MCF 10A (cell line): ENCODE measurements at regions not wholly inside any gene's neighbourhood (a gene's known extent, or its start where the extent isn't known, plus 50 kb on each side); places are given as distances from the start of the nearest gene placed in this dataset.

ENCODE experiments used
- BruUV-seq: library from RNA; stranded (reverse); fragments of 400-500 nt; replicated peaks from 2 replicates; lab custom pipeline; 2021; lab: Mats Ljungman, UMichigan
- CTCF ChIA-PET: fragments of 300-600 bp; sonication (Branson Sonifier 250); formaldehyde crosslinking; extraction: SDS; loops from one replicate; lab custom pipeline; 2021; ENCODE audit warnings: antibody characterized with exemption, inconsistent platforms; lab: Yijun Ruan, JAX
- POLR2A ChIA-PET: fragments of 300-600, 350-650 bp; sonication (Branson Sonifier 250); formaldehyde crosslinking; extraction: SDS; loops from one replicate; lab custom pipeline; 2020; ENCODE audit warnings: antibody characterized with exemption, inconsistent platforms; lab: Yijun Ruan, JAX
- DNase-seq: peaks from one replicate; pipeline ENCODE4 v3.0.0-alpha.2; 2018; ENCODE audit not compliant: unreplicated experiment
- H3K27ac Mint-ChIP-seq: one replicate; pipeline ENCODE4 v1.8.0; 2022; ENCODE audit warnings: mild to moderate bottlenecking, low read depth, mixed read lengths; ENCODE audit not compliant: unreplicated experiment
- H3K27me3 Mint-ChIP-seq: one replicate; pipeline ENCODE4 v1.8.0; 2022; ENCODE audit warnings: mixed read lengths; ENCODE audit not compliant: insufficient read depth, unreplicated experiment
- H3K36me3 Mint-ChIP-seq: one replicate; pipeline ENCODE4 v1.8.0; 2022; ENCODE audit warnings: mild to moderate bottlenecking, moderate library complexity, mixed read lengths; ENCODE audit not compliant: insufficient read depth, unreplicated experiment
- H3K4me1 Mint-ChIP-seq: one replicate; pipeline ENCODE4 v1.8.0; 2022; ENCODE audit warnings: mixed read lengths; ENCODE audit not compliant: insufficient read depth, unreplicated experiment
- H3K4me3 Mint-ChIP-seq: one replicate; pipeline ENCODE4 v1.8.0; 2022; ENCODE audit warnings: mild to moderate bottlenecking, moderate library complexity, mixed read lengths; ENCODE audit not compliant: unreplicated experiment
- H3K9me3 Mint-ChIP-seq: one replicate; pipeline ENCODE4 v1.8.0; 2022; ENCODE audit warnings: mixed read lengths; ENCODE audit not compliant: unreplicated experiment
- CTCF ChIP-seq: fragments of 200-600 bp; IDR thresholded peaks from one replicate; pipeline ENCODE4 v1.8.0; 2022; ENCODE audit warnings: antibody characterized with exemption, mild to moderate bottlenecking; ENCODE audit not compliant: unreplicated experiment
- intact Hi-C: fragments of 100-400 bp; cut with micrococcal nuclease; formaldehyde crosslinking; loops from 2 replicates; pipeline ENCODE4 v1.14.1; 2022

GRCh38 chr4:7121866-7122653, 54.2 kb upstream of the GRPEL1 start:
- no peak overlapping the region for H3K4me3 Mint-ChIP-seq
- no peaks in the 10 kb centered on the region for H3K36me3 Mint-ChIP-seq
- H3K9me3 Mint-ChIP-seq = peaks cover 16% of the 10 kb centered on the region
- no peaks in the 10 kb centered on the region for H3K4me1 Mint-ChIP-seq
- ChIA-PET CTCF (interaction anchor here (0.7 to 3.0 kb wide), 2 partner anchors 20 to 943 kb away, joined by 3 to 15 read pairs; no protein-coding TSS in a partner anchor), POLR2A (no interaction called here)
- BruUV-seq = no TSS peak
- no peak for TF ChIP-seq CTCF
- H3K27me3 Mint-ChIP-seq = peaks cover 24% of the 10 kb centered on the region
- intact Hi-C loops = no loop called here
- DNase-seq = no peak
- H3K27ac Mint-ChIP-seq = no peak overlapping the region

- POLR2A ChIA-PET = no interaction called here
- Mint-ChIP-seq H3K27ac (no peak overlapping the region), H3K36me3 (no peaks in the 10 kb centered on the region), H3K4me1 (no peaks in the 10 kb centered on the region), H3K27me3 (peaks cover 25% of the 10 kb centered on the region), H3K4me3 (no peak overlapping the region), H3K9me3 (peaks cover 16% of the 10 kb centered on the region)
- BruUV-seq = no TSS peak
- CTCF ChIA-PET = interaction anchor here (0.7 to 3.0 kb wide), 3 partner anchors 19 to 599 kb away, joined by 3 to 15 read pairs (median 3); no protein-coding TSS in a partner anchor
- intact Hi-C loops = no loop called here
- no peak for DNase-seq
- no peak for TF ChIP-seq CTCF
Observed at GRCh38 chr4:7121174-7121573, 53.3 kb upstream of the GRPEL1 start.

GRCh38 chr4:7120341-7120740, 52.5 kb upstream of the GRPEL1 start:
- H3K27me3 Mint-ChIP-seq = peaks cover 33% of the 10 kb centered on the region
- H3K36me3 Mint-ChIP-seq = no peaks in the 10 kb centered on the region
- intact Hi-C loops = no loop called here
- ChIA-PET CTCF (no interaction called here), POLR2A (no interaction called here)
- H3K27ac Mint-ChIP-seq = no peak overlapping the region
- no peak overlapping the region for H3K4me3 Mint-ChIP-seq
- BruUV-seq = no TSS peak
- peaks cover 16% of the 10 kb centered on the region for H3K9me3 Mint-ChIP-seq
- no peak for TF ChIP-seq CTCF
- H3K4me1 Mint-ChIP-seq = no peaks in the 10 kb centered on the region
- no peak for DNase-seq

- Mint-ChIP-seq H3K9me3 (peaks cover 16% of the 10 kb centered on the region), H3K36me3 (no peaks in the 10 kb centered on the region), H3K4me1 (no peaks in the 10 kb centered on the region), H3K27me3 (peaks cover 38% of the 10 kb centered on the region), H3K27ac (no peak overlapping the region), H3K4me3 (no peak overlapping the region)
- POLR2A ChIA-PET = no interaction called here
- DNase-seq = no peak
- no TSS peak for BruUV-seq
- TF ChIP-seq CTCF = no peak
- intact Hi-C loops = no loop called here
- CTCF ChIA-PET = no interaction called here
Observed at GRCh38 chr4:7118013-7118832, 50.4 kb upstream of the GRPEL1 start.
